AG09309 (cell line): ENCODE measurements at regions not wholly inside any gene's neighbourhood (a gene's known extent, or its start where the extent isn't known, plus 50 kb on each side); places are given as distances from the start of the nearest gene placed in this dataset.

Experiments used
- DNase-seq: peaks from one replicate; pipeline ENCODE4 v3.0.0-alpha.2; 2010; ENCODE audit warnings: low read depth
- H3K4me3 ChIP-seq: 2 replicates; pipeline ENCODE4 v1.5.1; 2011; ENCODE audit warnings: mild to moderate bottlenecking, low read depth, low read length, moderate library complexity; ENCODE audit not compliant: control insufficient read depth
- TF ChIP-seq, protein P1 (sequence below): IDR thresholded peaks from 2 replicates; pipeline ENCODE4 v1.5.1; 2011; ENCODE audit warnings: mild to moderate bottlenecking, low read depth, low read length, inconsistent platforms; ENCODE audit not compliant: insufficient read depth, control insufficient read depth; ENCODE audit errors: missing control alignments

DNA sequence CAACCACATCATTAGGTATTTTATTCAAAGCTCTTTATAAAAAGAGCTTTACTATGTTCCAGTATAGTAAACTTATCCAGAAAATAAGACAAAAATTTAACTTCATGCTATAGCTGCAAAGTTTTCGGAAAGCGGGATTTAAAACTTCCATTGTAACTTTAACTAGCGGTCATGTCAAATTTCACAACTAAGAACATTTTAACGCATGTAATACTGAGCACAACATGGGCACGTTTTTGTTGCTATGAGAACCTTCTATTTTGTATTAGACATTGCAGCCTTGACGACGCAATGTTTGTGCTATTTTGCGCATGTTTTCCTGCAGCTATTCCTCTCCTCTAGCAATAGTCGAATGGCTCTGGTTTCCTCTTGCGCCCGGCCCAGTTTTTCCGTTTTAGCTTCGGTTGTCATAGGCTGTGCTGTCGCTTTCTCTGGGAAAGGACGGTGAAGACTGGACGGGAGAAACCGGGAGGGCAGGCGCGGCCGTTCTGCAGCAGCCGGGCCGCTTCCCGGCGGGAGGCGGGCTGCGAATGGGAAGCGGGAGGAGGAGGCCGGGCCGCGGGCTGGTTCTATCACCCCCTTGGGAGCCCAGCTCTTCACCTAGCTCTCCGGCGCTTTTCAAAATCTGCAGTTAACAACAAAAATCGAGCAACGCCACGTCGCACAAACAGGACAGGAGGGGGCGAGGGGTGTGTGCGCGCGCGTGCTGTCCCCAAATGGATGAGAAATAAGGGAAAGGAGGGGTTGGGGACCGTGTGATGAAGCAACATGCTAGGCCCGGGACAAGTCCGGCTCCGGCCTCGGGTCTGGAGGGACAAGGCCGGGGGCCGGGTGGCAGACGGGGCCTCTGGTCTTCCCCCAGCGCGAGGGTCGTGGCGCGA is 105.3 kb upstream of the HNRNPU start:
- TF ChIP-seq, protein P1, sequence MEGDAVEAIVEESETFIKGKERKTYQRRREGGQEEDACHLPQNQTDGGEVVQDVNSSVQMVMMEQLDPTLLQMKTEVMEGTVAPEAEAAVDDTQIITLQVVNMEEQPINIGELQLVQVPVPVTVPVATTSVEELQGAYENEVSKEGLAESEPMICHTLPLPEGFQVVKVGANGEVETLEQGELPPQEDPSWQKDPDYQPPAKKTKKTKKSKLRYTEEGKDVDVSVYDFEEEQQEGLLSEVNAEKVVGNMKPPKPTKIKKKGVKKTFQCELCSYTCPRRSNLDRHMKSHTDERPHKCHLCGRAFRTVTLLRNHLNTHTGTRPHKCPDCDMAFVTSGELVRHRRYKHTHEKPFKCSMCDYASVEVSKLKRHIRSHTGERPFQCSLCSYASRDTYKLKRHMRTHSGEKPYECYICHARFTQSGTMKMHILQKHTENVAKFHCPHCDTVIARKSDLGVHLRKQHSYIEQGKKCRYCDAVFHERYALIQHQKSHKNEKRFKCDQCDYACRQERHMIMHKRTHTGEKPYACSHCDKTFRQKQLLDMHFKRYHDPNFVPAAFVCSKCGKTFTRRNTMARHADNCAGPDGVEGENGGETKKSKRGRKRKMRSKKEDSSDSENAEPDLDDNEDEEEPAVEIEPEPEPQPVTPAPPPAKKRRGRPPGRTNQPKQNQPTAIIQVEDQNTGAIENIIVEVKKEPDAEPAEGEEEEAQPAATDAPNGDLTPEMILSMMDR: no peak
- H3K4me3 ChIP-seq: peak overlapping the region; percentile 70
- DNase-seq: peak; percentile 64

DNA sequence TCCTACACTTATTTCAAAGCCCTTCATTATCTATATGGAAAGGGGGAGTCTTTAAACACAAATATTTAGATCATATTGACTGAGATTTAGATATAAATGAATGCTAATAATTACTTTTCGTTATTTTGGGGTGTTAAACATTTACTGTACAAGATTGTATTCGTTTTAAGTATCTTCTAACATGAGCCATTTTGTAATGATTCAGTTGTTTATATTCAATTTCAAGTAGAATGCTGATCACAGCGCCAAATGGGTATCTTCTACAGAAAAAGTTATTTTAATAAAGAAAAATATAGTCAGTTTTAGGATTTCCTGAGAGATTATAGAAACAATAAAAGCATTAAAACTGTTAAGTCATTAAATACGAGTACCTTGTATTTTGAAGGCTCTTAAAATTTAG is 104.5 kb upstream of the HNRNPU start:
- TF ChIP-seq, protein P1: no peak
- H3K4me3 ChIP-seq: peak overlapping the region; percentile 10; the same call in 1 of the 2 replicates
- DNase-seq: no peak

DNA sequence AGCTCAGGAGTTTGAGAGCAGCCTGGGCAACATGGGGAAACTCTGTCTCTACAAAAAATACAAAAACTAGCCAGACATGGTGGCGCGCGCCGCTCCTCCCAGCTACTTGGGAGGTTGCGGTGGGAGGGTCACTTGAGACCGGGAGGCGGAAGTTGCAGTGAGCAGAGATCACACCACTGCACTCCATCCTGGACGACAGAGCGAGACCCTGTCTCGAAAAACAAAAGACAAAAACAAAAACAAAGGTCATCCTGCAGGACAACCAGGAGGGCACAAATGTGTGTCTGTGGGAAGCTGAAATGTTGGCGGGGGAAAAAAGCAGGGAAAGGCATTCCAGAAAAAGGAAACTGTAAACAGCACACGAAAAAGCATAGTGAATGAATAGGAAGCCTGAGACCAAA is 104.1 kb upstream of the HNRNPU start:
- no peak overlapping the region for H3K4me3 ChIP-seq
- TF ChIP-seq, protein P1: no peak
- DNase-seq: no peak

DNA sequence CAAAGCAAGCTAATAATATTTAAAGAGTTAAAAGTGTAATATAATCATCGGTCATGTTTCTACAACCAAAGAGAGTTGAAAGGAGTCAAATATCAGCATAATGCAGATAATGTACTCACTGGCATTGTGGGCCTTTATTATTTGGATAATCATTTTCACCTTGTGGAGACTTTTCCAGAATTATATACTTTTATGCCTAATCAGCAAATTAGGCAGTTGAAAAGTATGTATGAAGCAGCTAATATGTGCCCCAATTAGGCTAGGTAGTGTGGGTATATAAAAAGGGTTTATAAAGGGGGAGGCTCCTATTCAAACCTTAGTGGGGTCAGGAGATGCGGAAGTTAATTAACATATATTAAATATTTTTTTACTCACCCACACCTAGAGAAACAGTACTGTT is 102.8 kb upstream of the HNRNPU start:
- TF ChIP-seq, protein P1: no peak
- no peak for DNase-seq
- H3K4me3 ChIP-seq: no peak overlapping the region

DNA sequence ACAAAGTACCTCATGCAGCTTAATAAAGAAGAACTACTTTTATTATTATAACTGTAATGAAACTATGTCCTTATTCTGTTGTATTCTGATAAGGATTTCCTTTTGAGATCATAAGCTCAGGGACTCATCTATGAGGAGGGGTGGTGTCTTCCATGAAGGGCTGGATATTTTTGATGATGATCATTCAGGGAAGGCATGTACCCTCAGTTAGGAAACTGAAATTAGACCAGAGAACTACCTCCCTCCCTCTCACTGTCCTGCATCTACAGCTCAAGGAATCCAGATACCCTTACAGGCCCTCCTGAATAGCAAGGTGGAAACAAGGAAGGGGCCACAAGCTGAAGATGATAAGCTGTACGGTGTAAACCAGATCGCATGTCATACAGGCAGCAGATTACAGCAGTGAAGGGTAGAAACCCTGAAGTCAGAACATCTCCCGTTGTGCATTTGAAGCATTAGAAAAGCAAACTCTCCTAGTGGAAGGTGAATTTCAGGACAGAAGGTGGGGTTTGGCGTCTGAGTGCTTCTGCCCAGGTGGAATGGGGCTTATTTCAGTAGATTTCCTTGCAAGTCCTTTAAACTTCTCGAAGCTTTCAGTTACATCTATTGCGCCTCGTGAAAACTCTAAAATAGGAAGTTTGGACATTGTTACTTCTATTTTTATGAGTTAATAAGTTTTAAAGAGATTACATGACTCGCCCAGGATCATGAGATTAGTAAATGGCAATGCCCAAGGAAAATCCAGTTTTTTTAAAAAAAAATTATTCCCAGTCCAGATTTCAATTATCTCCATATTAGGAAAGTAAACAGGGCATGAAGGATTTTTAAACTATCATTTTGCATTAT is 101.1 kb upstream of the HNRNPU start:
- TF ChIP-seq, protein P1: no peak
- no peak for DNase-seq
- no peak overlapping the region for H3K4me3 ChIP-seq

DNA sequence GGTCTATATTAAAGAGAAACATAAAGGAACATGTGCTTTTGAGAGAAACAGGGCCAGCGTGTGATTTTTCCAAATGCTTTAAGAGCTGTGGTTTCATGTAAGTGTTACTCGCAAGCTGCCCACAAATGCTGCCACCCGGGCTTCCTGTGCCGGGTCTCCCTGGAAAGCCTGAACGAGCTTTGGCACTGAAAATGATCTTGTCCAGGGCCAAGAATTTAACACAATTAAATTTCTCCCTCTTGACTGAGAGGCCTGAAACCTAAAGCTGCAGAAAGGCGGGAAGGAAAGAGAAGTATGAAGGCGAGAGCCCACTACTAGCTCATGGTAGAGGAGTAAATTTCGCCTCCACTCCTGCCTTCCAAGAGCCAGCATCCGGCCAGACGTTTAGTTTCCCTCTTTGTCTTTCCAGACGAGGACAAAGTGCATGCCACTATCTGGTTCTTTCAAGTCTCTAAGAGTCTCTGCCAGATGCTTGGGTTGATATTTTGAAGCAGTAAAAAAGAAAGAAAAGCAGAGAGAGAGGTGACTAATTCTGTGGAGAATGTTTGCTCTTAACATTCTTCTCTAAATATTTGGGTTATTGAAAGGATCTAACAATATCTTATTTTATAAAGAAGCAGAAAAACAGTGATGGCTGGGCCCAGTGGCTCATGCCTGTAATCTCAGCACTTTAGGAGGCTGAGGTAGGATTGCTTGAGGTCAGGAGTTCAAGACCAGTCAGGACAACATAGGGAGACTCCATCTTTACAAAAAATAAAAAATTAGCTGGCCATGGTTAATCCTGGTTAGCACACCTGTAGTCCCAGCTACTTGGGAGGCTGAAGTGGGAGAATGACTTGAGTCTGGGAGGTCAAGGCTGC is 100.0 kb upstream of the HNRNPU start:
- TF ChIP-seq, protein P1: no peak
- peak overlapping the region; percentile 9; the same call in 1 of the 2 replicates for H3K4me3 ChIP-seq
- peak; percentile 63 for DNase-seq
